Activated CD4-positive, alpha-beta T cell treated with anti-CD3 and anti-CD28 coated beads, Interleukin-2, amount 50 U/mL, for 4 hours (primary cell): ENCODE measurements at regions not wholly inside any gene's neighbourhood (a gene's known extent, or its start where the extent isn't known, plus 50 kb on each side); places are given as distances from the start of the nearest gene placed in this dataset.

Source experiments
- DNase-seq, 2 experiments: peaks; one replicate each; pipeline ENCODE4 v3.0.0-alpha.2; 2020

DNA sequence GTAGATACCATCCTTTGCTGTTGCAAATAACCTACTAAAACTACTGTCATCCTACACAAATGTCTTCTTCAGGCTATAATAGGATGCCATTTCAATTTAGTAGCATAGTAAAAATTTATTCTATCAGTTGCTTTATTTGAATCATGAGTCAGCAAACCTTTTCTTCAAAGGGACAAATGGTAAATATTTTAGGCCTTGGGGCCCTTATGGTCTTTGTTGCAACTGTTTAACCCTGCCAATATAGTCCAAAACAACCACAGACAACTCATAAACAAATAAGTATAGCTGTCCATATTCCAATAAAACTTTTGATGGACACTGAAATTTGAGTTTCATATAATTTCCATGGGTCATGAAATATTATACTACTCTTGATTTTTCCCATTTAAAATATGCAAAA is 54.0 kb upstream of the CCBE1 start:
- DNase-seq = no peak

- DNase-seq = no peak
Measured at GRCh38 chr18:59748628-59749360, 51.6 kb upstream of the CCBE1 start.
